GM12864 (cell line): ENCODE measurements at regions not wholly inside any gene's neighbourhood (a gene's known extent, or its start where the extent isn't known, plus 50 kb on each side); places are given as distances from the start of the nearest gene placed in this dataset.

Source experiments
- DNase-seq: peaks from one replicate; pipeline ENCODE4 v3.0.0-alpha.2; 2011; ENCODE audit warnings: low read depth
- H3K4me3 ChIP-seq: 2 replicates; pipeline ENCODE4 v1.5.1; 2011; ENCODE audit warnings: mild to moderate bottlenecking, low read depth, low read length, control low read depth
- CTCF ChIP-seq: IDR thresholded peaks from 2 replicates; pipeline ENCODE4 v1.5.1; 2011; ENCODE audit warnings: low read depth, mild to moderate bottlenecking, moderate library complexity, low read length, control low read depth, inconsistent platforms; ENCODE audit errors: missing control alignments

- no peak for TF ChIP-seq CTCF
- no peak for DNase-seq
- no peak overlapping the region for H3K4me3 ChIP-seq
Measured at GRCh38 chr2:100766806-100767205, 53.1 kb upstream of the NPAS2 start.

- TF ChIP-seq CTCF: no peak
- no peak overlapping the region for H3K4me3 ChIP-seq
- DNase-seq: no peak
Measured at GRCh38 chr2:100767224-100767653, 52.7 kb upstream of the NPAS2 start.

GRCh38 chr2:100767810-100768806 lies 51.8 kb upstream of the NPAS2 start:
- no peak for TF ChIP-seq CTCF
- no peak overlapping the region for H3K4me3 ChIP-seq
- DNase-seq: no peak
